HCT116 (cell line): ENCODE measurements at regions not wholly inside any gene's neighbourhood (a gene's known extent, or its start where the extent isn't known, plus 50 kb on each side); places are given as distances from the start of the nearest gene placed in this dataset.

Experiments
- CEBPB ChIP-seq: IDR thresholded peaks from 2 replicates; pipeline ENCODE4 v1.6.1; 2012; ENCODE audit warnings: low read depth
- POLR2A ChIP-seq: IDR thresholded peaks from 2 replicates; pipeline ENCODE4 v1.7.0; 2011; ENCODE audit warnings: borderline replicate concordance; ENCODE audit not compliant: insufficient read depth, insufficient read length; ENCODE audit errors: extremely low read depth
- RAD21 ChIP-seq: IDR thresholded peaks from 2 replicates; pipeline ENCODE4 v1.6.1; 2012; ENCODE audit warnings: low read depth, mild to moderate bottlenecking
- TCF7L2 ChIP-seq: IDR thresholded peaks from 2 replicates; pipeline ENCODE4 v1.7.0; 2011; ENCODE audit warnings: borderline replicate concordance, inconsistent platforms; ENCODE audit not compliant: insufficient read depth, insufficient read length; ENCODE audit errors: extremely low read depth
- ZNF274 ChIP-seq: fragments of 200-500 bp; sonication (Bioruptor generic); IDR thresholded peaks from 2 replicates; pipeline ENCODE4 v1.6.1; 2014; ENCODE audit warnings: mild to moderate bottlenecking, low read depth, low read length, inconsistent platforms
- TF ChIP-seq, protein P1 (sequence below), 3 experiments: fragments of 200-600 bp in 1 of 3; sonication (generic) in 1 of 3; IDR thresholded peaks in 2 of 3; conservative IDR thresholded peaks in 1 of 3; 2 replicates each; pipeline ENCODE4 v1.5.1; 2012 to 2017; ENCODE audit warnings: low read depth in 2 of 3, low read length in 2 of 3, antibody characterized with exemption in 1 of 3, borderline replicate concordance in 1 of 3, control low read depth in 1 of 3, mild to moderate bottlenecking in 1 of 3, mixed read lengths in 1 of 3, mixed run types in 1 of 3, moderate library complexity in 1 of 3; ENCODE audit not compliant: insufficient read depth in 1 of 3

GRCh38 chr1:83505148-83505547, 493.8 kb downstream of the TTLL7 start:
- no peak for TF ChIP-seq CEBPB
- no peak for TF ChIP-seq ZNF274
- TF ChIP-seq TCF7L2 = no peak
- TF ChIP-seq, protein P1, sequence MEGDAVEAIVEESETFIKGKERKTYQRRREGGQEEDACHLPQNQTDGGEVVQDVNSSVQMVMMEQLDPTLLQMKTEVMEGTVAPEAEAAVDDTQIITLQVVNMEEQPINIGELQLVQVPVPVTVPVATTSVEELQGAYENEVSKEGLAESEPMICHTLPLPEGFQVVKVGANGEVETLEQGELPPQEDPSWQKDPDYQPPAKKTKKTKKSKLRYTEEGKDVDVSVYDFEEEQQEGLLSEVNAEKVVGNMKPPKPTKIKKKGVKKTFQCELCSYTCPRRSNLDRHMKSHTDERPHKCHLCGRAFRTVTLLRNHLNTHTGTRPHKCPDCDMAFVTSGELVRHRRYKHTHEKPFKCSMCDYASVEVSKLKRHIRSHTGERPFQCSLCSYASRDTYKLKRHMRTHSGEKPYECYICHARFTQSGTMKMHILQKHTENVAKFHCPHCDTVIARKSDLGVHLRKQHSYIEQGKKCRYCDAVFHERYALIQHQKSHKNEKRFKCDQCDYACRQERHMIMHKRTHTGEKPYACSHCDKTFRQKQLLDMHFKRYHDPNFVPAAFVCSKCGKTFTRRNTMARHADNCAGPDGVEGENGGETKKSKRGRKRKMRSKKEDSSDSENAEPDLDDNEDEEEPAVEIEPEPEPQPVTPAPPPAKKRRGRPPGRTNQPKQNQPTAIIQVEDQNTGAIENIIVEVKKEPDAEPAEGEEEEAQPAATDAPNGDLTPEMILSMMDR (IDR thresholded peaks at IDR 0.05 in 2 of 3, conservative IDR thresholded peaks at IDR 0.05 in 1 of 3; ENCODE audit: borderline replicate concordance in 1 of 3, insufficient read depth in 1 of 3, low read depth in 2 of 3, low read length in 2 of 3) = no peak
- TF ChIP-seq RAD21 = no peak
- TF ChIP-seq POLR2A = no peak
